NCI-H2171 (cell line): ENCODE measurements at regions not wholly inside any gene's neighbourhood (a gene's known extent, or its start where the extent isn't known, plus 50 kb on each side); places are given as distances from the start of the nearest gene placed in this dataset.

Source experiments
- DNase-seq: peaks from one replicate; lab custom pipeline; 2025; lab: John Stamatoyannopoulos, UW

DNA sequence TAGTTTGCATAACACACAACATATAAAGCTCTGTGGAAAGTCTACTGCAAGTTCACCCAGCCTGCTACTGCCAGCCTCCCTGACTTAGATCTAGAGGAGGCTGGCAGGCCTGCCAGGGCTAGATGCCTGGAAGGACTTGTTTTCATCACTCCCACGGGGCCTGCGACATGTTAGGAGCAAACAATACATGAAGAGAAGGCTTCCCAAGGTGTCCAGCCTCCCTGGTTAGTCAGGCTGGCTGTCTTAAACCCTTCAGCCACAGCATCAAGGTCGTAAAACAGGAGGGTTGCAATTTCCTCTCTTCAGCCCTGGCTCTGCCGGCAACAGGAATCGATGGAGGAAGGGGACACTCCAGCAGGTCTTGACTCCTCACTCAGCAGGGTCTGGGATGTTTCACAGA lies 104.5 kb downstream of the NGF start:
- no peak for DNase-seq

DNA sequence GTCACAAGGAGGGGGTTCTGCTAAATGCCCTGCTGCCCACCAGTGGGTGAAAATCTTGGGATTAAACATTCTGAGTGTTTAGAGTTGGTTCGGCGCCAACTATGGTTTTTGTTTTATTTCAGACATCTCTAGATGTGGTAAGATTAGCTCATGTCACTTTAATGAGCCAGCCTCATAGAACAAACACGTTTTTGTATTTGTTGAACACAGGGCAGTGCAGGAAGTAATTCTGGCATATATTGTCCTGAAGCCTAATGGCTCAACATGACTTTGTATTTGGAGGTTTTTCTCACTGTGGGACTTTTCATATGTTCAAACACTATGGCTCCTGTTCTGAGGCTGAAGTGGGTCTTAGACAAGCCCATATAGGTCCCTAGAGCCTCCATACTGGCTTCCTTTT lies 107.8 kb downstream of the NGF start:
- no peak for DNase-seq

DNA sequence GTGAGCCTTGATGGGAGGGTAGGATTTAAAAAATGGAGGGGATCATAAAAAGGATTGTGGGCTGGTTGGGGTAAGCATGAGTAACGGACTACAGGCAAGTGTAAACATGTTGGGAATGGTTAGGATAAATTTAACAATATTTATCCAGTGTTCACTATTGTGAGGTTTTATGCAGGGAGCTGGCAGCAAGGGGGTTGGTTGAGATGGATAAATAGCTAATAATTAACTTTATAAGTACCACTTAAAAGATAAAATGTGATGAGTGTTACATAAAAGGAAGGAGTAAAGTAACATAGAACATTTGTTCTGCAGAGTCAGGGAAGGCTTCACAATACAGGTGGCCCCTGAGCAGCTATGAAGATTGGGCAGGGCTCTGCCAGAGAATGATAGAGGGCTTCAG lies 109.0 kb downstream of the NGF start:
- no peak for DNase-seq

DNA sequence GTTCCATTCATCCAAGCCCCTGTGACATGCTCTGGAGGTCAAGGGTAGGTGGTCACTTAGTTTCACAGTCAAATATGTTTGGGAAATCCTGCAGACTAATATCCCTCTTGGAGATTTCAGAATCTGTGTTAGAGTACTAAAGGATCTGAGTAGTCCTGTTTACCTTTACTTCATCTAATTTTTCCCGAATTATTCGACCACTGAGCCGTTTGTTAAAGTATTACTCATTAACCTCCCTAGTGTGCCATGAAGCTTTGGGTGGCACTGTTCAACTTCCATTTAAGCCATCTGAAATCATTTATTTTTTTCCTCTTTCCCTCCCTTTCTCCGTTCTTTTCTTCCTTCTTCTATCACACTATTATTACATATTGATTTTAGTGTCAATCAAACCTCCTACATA lies 109.9 kb downstream of the NGF start:
- no peak for DNase-seq

DNA sequence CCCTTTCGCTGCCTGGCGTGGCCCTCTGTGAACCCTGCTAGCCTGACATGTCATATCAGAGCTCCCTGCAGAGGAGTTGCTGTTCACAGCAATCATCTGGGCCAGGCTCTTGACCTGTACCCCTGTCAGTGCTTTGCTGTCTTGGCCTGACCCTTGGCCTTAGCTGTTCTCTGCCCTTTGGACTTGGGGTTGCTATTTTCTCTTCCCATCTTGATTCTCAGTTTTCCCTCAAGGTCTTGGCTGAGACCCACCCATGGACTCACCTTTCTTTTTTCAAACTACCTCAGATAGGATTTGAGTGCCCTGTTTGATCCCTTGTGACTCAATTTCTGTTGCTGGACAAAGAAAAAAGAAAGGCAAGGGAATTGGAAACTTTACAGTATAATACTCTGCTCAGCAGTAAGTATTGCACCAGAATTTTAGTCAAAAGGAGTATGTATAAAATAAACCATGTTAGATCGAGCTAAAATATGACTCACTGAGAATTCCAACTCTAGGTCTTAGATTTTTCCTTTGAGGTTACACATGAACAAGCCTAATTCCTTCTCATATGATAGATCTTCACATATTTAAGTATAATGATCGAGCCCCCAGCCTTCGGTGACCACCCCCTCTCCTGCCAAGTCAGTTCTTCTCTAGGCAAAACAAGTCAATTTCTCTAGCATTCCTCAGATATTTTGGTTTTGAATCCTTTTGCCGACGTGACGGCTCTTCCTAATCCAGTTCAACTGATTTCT lies 110.5 kb downstream of the NGF start:
- no peak for DNase-seq

DNA sequence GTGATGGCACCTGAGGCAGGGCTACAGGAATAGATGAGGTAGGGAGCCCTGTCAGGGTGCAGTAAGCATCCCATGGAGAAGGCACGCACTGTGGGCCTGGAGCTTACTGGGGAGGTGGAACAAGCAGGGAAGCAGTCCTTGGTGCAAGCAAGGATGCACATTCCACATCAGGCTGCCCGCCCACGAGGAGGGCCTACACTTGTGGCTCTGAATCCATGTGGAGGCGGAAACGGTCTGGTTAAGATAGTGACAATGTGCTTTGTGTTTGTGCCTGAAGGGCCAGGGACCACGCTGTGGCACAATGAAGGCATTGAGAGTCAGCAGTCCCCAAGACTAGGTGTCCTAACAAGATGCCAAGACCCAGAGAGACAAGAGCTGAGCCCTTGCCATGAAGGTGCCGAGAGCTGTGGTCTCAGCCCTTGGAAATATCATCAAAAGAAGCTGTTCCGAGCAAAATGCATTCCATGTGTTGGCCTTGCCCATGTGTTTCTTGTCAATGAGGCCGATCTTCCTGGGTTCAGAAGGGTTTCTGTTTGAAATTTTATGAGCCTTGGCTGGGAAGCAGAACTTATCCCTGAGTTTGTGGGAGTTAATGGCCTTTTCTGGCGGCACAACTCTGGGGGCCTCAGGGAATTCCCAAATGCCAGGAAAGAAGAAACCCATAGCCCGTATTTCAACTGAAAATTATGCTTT lies 111.9 kb downstream of the NGF start:
- no peak for DNase-seq

DNA sequence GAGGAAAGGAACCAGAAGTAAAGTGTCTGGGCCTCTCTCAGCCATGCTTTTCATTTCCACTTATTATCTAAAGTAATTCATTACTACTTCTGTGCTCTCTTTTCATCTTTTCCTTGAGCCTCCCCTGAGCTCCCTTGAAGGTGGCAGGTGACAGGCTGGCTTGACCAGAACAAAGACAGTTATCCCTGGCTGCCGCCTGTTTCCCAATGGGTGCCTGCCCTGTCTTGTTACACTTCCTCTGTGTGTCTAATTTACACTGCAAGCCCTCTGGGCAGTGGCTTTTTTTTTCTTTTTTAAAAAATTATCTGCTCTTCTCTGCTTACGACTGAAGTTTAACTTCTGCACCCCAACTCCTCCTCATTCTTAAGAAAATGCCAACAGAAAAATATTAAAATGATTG lies 113.4 kb downstream of the NGF start:
- no peak for DNase-seq

DNA sequence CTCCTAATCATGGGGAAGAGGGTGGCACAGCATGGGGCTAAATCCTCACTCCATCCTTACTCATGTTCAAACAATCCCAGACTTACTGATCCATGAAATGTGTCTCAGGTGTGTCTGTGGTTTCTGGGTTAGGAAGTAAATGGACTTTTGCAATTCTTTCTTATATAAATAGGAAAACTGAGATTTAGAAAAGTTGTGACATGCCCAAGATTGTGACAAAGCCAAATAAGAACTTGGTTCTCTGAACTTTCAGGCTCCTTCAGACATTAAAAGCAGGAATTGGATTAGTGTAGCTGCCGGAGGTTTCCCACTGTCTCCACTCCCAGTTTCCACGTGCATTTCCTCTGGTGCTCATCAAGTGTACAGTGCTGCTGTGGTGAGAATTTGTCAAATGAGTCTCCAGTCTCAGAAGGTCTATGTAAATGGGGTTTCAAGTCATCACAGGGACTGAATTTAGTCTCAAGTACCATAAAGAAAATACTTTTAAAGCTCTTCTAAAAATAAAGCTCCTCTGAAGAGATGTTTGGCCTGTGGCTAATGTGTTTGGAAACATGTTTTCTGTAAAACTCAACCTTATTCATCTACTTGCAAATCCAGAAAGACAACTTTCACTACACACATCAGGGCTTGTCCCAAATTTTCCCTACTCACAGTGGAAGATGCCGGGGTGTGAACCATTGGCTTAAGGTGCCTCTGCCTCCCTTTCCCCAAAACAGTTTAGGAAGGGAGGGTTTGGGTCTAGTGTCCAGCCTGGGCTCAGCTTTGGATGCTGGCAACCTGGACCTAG lies 115.2 kb downstream of the NGF start:
- DNase-seq: no peak

DNA sequence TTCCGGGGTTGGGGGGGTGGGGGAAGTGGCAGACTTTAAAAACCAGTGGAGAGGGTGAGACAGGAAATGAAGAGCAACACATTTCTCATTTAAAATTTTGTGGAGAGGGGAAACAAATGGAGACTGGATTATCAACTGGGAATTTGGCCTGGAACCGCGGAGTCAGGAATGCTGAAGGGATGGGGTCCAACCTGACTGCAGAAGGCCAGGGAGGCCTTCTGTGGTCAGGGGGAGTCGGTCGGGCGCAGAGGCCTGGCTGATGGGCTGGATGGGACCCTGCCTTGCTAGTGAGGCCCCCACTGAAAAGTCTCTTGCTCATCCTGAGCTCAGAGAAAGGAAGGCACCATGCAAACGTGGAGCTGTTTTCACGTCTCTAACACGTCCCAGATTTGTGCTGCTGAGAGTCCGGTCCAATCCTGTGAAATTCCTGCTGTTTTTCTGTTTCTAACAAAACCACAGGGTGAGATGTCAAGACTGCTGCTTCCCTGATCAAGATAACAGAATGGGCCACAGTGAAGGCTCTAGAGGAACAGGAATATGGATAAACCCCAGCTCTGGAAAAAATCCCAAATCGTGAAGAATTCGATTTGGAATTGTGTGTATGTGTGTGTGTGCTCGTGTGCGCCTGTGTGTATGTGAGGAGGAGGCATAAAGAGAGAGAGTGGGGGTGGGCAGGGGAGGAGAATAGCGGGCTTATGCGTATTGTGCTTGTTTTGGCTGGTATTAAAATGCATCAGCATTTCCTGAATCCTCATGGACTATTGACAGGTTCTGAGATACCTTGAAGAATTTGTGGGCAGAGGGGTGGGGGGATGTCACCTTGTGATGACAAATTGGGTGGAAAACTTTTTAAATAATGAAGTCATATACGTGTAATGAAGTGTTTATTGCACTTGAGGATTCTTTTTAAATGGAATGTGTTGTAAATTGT lies 117.4 kb downstream of the NGF start:
- DNase-seq: no peak

DNA sequence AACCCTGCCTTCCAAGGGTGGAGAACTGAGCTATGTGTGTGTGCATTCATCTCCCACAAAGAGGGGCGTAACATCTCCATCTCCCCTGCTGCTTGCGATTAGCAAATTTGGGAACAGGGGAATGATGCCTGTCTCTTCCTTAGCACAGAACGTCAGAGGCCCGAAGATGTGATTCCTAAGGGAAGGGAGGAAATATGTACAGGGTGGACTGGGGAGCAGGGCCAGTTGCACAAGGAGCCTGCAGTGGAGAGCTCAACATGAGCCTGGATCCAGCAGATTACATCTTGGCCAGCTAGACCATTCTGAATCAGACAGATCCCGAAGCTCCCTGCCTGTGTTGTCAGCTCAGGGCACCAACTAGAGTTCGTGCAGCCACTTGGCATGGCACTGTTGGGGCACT lies 118.1 kb downstream of the NGF start:
- DNase-seq: no peak

DNA sequence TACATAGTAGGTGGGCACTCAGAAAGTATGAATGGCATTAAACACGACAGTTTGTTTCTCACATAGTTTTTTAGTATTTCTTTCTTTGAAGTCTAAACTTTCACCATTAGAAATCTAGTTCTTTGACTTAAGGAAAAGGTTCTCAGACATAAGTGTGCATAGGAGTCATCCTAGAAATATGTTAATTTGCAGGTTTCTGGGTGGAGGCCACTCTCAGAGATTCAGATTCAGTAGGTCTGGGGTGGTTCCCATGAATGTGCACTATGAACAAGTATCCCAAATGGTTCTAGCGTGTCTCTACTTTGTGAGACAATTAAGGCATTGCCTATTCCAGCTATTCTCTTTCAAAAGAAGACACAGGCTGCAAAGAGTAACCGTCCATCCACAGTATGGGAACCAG lies 119.3 kb downstream of the NGF start:
- DNase-seq: no peak

DNA sequence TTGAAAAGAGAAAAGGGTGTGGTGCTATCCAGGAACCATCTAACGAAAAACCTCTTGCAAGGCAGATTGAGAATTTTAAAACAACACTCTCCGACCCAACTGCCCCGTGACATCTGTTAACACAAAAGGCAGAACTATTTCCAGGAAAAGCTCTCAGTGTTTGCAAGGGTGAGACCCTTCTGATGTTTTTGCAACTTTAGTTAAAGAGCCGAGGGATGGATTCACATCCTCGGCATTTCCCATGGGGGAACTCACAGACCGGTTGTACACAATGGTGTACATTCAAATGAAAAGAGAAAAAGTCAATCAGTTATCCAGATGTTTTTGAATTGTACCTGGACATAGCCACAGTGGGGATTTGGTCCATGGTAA lies 120.0 kb downstream of the NGF start:
- no peak for DNase-seq

DNA sequence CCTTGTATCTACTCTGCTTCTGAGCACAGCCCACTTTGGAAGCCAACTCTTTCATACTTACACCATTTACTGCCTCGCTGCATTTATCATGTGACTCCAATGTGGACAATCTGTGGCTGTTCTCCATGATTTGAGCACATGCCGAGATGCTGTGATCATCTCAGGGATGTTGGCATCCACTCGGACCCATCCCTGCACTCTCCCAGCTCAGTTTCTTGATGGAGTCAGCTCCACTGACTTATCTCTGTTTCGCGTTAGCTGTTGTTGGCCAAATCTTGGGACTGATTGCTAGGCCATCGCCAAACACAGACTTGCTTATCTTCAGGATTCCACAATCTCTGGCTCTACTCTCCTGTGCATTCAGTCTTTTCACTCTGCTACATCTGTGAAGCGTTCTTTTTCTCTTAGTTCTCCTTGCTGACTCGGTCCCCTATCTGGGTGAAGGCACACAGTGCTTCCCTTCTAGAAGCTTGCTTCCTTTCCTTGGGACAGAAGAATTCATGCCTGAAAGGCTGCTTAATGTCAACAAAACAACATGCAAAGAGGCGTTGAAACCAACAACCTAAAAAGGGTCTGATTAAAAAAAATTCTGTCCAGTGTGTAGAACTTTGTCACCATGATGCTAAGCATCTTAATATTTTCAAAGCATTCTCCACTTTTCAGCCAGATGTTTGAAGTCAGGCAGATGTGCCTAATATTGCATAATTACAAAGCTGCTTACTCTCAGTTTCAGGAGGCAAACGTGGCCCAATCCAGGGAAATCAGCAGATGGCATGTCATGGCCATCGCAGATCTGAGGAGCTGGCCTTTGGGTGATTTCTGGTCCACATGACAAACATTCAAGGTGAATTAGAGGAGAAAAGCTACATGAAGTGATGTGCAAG lies 120.7 kb downstream of the NGF start:
- DNase-seq: no peak

DNA sequence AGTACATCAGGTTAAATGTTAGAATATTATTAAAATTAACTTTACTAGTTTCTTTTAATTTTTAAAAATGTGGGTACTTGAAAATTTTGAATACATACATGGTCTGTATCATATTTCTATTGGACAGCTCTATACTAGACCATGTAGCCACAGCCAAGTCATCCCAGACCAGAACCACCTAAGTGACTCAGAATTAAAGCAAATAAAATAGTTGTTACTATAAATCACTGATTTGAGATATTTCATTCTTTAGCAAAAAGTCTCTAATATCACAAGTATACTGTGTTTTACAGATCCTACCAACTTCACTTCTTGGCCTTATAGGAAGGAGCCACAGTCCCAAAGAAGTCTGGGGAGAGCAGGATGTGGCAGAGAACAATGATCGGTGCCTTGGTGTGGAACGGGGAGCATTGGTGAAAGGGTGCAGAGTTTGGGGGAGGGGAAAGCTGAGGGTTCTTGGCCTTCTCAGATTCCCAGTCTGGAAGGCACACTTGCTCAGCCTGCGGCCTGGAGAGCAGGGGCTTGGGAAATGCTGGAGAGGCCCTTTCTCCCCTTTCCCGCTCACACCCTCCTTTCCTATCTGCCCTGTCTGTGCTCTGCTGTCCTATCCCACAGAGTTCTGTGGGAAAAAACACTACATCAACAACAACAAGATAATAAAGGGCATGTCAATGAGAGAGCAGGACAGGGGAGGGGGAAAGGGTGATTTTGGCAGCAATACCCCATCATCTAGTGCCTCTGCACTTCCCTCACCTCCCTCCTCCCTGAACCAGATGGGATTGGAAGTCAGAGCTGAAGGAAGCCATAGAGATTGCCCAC lies 122.1 kb downstream of the NGF start:
- DNase-seq: no peak

DNA sequence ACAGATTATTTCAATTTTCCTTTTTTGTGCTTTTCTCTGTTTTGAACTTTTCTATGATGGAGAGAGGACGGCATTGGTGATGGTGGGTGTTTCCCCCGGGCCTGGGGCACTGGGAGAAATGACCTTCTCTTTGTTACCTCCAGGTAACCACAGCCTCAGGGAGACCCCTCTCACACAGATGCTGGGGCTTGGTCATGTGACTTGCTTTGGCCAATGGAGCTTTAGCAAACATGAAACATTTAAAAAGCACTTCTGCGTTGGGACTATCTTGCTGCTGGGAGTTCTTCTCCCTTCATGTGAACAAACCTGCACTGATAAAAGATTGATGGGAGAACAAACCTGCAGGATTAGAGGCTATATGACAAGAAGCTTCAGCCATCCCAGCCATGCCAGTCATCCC lies 122.9 kb downstream of the NGF start:
- no peak for DNase-seq

DNA sequence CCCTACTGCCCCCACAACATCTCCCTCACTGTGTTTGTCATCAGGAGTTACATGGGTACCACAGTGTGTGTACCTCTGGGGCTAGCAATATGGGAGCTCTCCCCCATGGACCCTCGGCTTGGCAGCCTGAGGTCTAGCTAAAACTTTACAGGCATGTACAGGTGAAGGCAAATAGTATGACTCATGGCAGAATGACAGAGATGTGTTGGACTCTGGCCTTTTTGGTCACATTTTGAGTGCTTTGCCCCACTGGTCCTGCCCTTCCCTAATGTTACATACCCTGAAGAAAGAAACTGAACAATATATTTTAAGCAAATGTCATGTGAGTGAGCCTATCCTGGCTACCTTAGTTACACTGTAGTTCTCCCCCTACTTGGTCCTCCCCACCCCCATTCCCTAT lies 124.0 kb downstream of the NGF start:
- no peak for DNase-seq

DNA sequence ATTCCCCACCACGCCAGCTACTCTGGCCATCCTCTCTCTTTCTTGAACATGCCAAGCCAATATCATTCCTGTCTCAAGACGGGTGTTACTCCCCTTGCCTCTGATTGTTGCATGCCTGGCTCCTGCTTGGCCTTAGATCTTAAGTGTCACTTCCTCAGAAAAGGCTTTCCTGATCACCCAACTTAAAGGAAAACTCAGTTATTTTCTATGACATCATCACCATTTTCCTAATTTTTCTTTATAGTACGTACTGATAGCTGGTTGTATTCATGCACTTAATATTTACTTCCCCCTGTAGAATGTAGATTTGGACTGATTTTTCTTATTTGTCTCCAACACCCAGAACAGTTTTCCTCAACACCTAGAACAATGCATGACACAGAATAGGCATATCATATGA lies 123.8 kb upstream of the TSPAN2 start:
- DNase-seq: no peak

DNA sequence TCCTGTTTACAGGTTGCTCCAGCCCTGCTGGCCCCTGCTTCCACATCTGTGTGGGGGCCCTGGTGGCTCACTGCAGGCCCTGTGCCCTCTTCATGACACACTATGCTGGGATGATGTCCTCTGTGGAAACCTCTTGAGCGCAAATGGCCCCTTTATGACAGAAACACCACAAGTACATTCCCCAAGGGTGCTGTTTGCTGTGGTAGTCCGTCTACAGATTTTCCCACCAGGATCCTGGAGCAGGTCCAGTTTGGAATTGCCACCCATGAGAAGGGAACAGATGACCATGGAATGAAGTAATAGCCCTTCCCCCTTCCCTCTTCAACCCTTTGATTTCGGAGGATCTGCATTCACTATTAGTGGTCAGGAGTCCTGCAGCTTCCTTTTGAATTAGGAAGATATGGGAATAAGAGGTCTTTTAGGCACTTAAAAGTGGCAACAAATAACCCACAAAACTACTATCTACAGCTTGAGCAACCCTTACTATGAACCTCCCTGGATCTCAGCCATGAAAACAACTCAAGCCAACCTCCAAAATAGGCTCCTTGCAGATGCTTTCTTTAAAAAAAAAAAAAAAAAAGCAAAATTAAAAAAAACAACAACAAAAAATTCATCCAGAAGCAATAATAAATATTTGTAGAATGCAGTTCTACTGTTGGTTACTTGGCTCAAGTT lies 121.9 kb upstream of the TSPAN2 start:
- DNase-seq: no peak

DNA sequence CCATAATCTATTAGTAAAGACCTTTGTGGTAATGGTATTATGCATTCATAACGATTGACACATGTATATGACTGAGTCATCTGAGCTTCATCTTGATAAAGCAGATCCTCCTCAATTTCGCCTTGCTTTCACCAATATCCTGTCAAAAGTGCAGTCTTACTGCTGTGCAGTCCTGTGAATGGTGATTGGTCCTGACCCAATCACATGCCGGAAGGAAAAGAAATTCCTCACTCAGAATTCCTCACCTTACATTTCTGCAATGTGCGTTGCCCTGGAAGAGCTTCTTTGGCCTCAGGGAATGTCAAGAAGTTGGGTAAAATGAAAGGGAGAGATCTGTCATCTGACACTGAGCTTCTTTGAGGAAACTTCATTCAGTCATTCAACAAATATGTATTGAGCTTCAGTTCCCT lies 121.0 kb upstream of the TSPAN2 start:
- DNase-seq: no peak

DNA sequence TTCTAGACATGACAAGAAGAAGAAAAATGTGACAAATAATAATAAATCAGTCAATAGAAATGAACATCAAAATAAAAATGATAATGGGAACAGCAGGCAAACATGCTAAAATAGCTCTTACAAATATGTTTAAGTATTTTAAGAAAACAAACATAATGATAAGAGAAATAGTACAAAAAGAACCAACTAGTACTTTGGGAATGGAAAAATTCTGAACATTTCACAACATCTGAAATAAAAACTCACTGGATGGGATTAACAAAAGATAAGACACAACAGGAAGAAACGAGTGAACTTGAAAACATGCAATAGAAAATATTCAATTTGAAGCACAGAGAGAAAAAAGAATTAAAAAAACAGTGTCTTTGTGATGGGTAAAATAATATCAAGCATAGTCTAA lies 115.2 kb upstream of the TSPAN2 start:
- DNase-seq: no peak
